H9 (cell line): ENCODE measurements at regions not wholly inside any gene's neighbourhood (a gene's known extent, or its start where the extent isn't known, plus 50 kb on each side); places are given as distances from the start of the nearest gene placed in this dataset.

Experiments
- DNase-seq: peaks from one replicate; pipeline ENCODE4 v3.0.0-alpha.2; 2017
- H2AFZ ChIP-seq: one replicate; pipeline ENCODE4 v1.6.1; 2013; ENCODE audit warnings: mild to moderate bottlenecking, low read length, control low read depth, moderate library complexity
- H2AK5ac ChIP-seq: 2 replicates; pipeline ENCODE4 v1.6.1; 2013; ENCODE audit warnings: low read length, control low read depth, mixed read lengths; ENCODE audit not compliant: insufficient read length
- H2BK120ac ChIP-seq: one replicate; pipeline ENCODE4 v1.6.1; 2013; ENCODE audit warnings: low read depth, mild to moderate bottlenecking, low read length, control low read depth, inconsistent platforms; ENCODE audit not compliant: poor library complexity, severe bottlenecking
- H2BK12ac ChIP-seq: 2 replicates; pipeline ENCODE4 v1.6.1; 2013; ENCODE audit warnings: low read length, control low read depth, mixed read lengths, low read depth; ENCODE audit not compliant: insufficient read length
- H2BK15ac ChIP-seq: 2 replicates; pipeline ENCODE4 v1.6.1; 2013; ENCODE audit warnings: low read depth, low read length, control low read depth
- H2BK20ac ChIP-seq: one replicate; pipeline ENCODE4 v1.6.1; 2013; ENCODE audit warnings: low read depth, mild to moderate bottlenecking, low read length, control low read depth, inconsistent platforms; ENCODE audit not compliant: poor library complexity, severe bottlenecking
- H2BK5ac ChIP-seq: 2 replicates; pipeline ENCODE4 v1.6.1; 2013; ENCODE audit warnings: low read length, control low read depth, mixed read lengths; ENCODE audit not compliant: insufficient read length
- H3K14ac ChIP-seq: 2 replicates; pipeline ENCODE4 v1.6.1; 2013; ENCODE audit warnings: low read length, control low read depth; ENCODE audit not compliant: insufficient read depth
- H3K18ac ChIP-seq: 2 replicates; pipeline ENCODE4 v1.6.1; 2013; ENCODE audit warnings: low read depth, mild to moderate bottlenecking, mixed read lengths, low read length, control low read depth; ENCODE audit not compliant: insufficient read length
- H3K23ac ChIP-seq: 2 replicates; pipeline ENCODE4 v1.6.1; 2013; ENCODE audit warnings: low read length, control low read depth, mixed read lengths, low read depth; ENCODE audit not compliant: insufficient read length
- H3K23me2 ChIP-seq: 2 replicates; pipeline ENCODE4 v1.6.1; 2013; ENCODE audit warnings: low read depth, mild to moderate bottlenecking, mixed read lengths, low read length, control low read depth; ENCODE audit not compliant: insufficient read length, poor library complexity, severe bottlenecking
- H3K27ac ChIP-seq: 2 replicates; pipeline ENCODE4 v1.5.1; 2013; ENCODE audit warnings: low read length, control low read depth, mixed read lengths, low read depth; ENCODE audit not compliant: insufficient read length
- H3K27me3 ChIP-seq: 2 replicates; pipeline ENCODE4 v1.6.1; 2013; ENCODE audit warnings: low read length, control low read depth, inconsistent platforms; ENCODE audit not compliant: insufficient read depth
- H3K4ac ChIP-seq: 2 replicates; pipeline ENCODE4 v1.6.1; 2013; ENCODE audit warnings: low read depth, mild to moderate bottlenecking, control low read depth, inconsistent platforms, low read length, moderate library complexity
- H3K4me1 ChIP-seq: 2 replicates; pipeline ENCODE4 v1.6.1; 2013; ENCODE audit warnings: low read length, control low read depth, inconsistent platforms; ENCODE audit not compliant: insufficient read depth
- H3K4me2 ChIP-seq: 2 replicates; pipeline ENCODE4 v1.6.1; 2013; ENCODE audit warnings: low read length, control low read depth, mixed read lengths; ENCODE audit not compliant: insufficient read length, insufficient read depth
- H3K56ac ChIP-seq: 2 replicates; pipeline ENCODE4 v1.6.1; 2013; ENCODE audit warnings: low read depth, mild to moderate bottlenecking, mixed read lengths, low read length, control low read depth; ENCODE audit not compliant: insufficient read length
- H3K79me1 ChIP-seq: 2 replicates; pipeline ENCODE4 v1.6.1; 2013; ENCODE audit warnings: low read depth, mild to moderate bottlenecking, moderate library complexity, low read length, control low read depth, inconsistent platforms; ENCODE audit not compliant: insufficient read depth, poor library complexity, severe bottlenecking
- H3K79me2 ChIP-seq: 2 replicates; pipeline ENCODE4 v1.6.1; 2013; ENCODE audit warnings: low read length, control low read depth, inconsistent platforms; ENCODE audit not compliant: insufficient read depth
- H3K9ac ChIP-seq: 2 replicates; pipeline ENCODE4 v1.6.1; 2013; ENCODE audit warnings: low read length, control low read depth, mixed read lengths; ENCODE audit not compliant: insufficient read length; ENCODE audit errors: extremely low read depth
- H3K9me3 ChIP-seq: one replicate; pipeline ENCODE4 v1.6.1; 2013; ENCODE audit warnings: low read depth, low read length, inconsistent platforms; ENCODE audit not compliant: control insufficient read depth
- H3T11ph ChIP-seq: one replicate; pipeline ENCODE4 v1.6.1; 2013; ENCODE audit warnings: mild to moderate bottlenecking, low read length, control low read depth, inconsistent platforms
- H4K20me1 ChIP-seq: one replicate; pipeline ENCODE4 v1.6.1; 2013; ENCODE audit not compliant: control insufficient read depth, insufficient read length, insufficient read depth
- H4K5ac ChIP-seq: 2 replicates; pipeline ENCODE4 v1.6.1; 2013; ENCODE audit warnings: low read depth, mild to moderate bottlenecking, mixed read lengths, low read length, control low read depth; ENCODE audit not compliant: insufficient read length
- H4K8ac ChIP-seq: replicated peaks from 2 replicates; pipeline ENCODE4 v1.6.1; 2013; ENCODE audit warnings: low read length, control low read depth, mixed read lengths, low read depth; ENCODE audit not compliant: insufficient read length
- H4K91ac ChIP-seq: 2 replicates; pipeline ENCODE4 v1.6.1; 2013; ENCODE audit warnings: low read depth, mild to moderate bottlenecking, moderate library complexity, mixed read lengths, low read length, control low read depth; ENCODE audit not compliant: insufficient read length
- H3K27ac Mint-ChIP-seq, 3 experiments: 2 replicates in 2 of 3; 3 replicates in 1 of 3; pipeline ENCODE4 v1.8.0; 2020 to 2021; ENCODE audit warnings: mixed read lengths in 3 of 3, mild to moderate bottlenecking in 1 of 3, moderate library complexity in 1 of 3
- H3K27me3 Mint-ChIP-seq: 2 replicates; pipeline ENCODE4 v1.8.0; 2021; ENCODE audit warnings: low read depth, mild to moderate bottlenecking, moderate library complexity, mixed read lengths
- H3K36me3 Mint-ChIP-seq, 3 experiments: 2 replicates in 2 of 3; 3 replicates in 1 of 3; pipeline ENCODE4 v1.8.0; 2020 to 2021; ENCODE audit warnings: low read depth in 3 of 3, mixed read lengths in 3 of 3; ENCODE audit not compliant: insufficient read depth in 1 of 3
- H3K4me1 Mint-ChIP-seq, 2 experiments: 2 replicates each; pipeline ENCODE4 v1.8.0; 2020; ENCODE audit warnings: mixed read lengths in 2 of 2
- H3K4me3 Mint-ChIP-seq, 2 experiments: 2 replicates in 1 of 2; 3 replicates in 1 of 2; pipeline ENCODE4 v1.8.0; 2020 to 2021; ENCODE audit warnings: mild to moderate bottlenecking in 2 of 2, mixed read lengths in 2 of 2, moderate library complexity in 1 of 2
- H3K9me3 Mint-ChIP-seq, 2 experiments: 2 replicates in 1 of 2; 3 replicates in 1 of 2; pipeline ENCODE4 v1.8.0; 2020; ENCODE audit warnings: mild to moderate bottlenecking in 2 of 2, mixed read lengths in 2 of 2, moderate library complexity in 1 of 2
- WGBS: extraction: QIAGEN DNeasy Blood & Tissue Kit; methylation state at CpG from one replicate; pipeline ENCODE4 v1.1.7; 2013; ENCODE audit warnings: missing lambda C conversion rate, low lambda C conversion rate, mixed read lengths; ENCODE audit not compliant: insufficient read length; ENCODE audit errors: extremely low coverage; 5-methylcytosine and 5-hydroxymethylcytosine counted together
- TF ChIP-seq, protein P1 (sequence below): fragments of 200-600 bp; sonication (generic); conservative IDR thresholded peaks from 3 replicates; pipeline ENCODE4 v1.8.0; 2021; ENCODE audit warnings: antibody characterized with exemption, mild to moderate bottlenecking

DNA sequence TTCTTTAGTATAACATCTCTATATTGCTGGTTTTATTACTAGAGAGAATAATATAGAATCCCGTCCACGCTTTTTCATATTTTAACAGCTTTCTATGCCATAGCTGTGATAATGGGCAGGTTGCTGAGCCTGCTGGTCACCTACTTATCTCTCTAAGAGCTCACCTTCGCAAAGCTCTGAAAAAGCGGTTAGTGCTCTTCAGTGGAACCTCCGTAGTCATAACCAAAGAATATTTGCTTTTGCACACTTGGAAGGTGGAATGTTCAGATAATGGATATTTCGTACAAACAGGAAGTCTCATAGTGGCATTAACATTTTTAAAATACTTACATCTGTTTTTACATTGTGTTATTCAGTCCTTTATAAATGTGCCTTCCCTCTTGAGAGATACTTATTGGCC is 388.9 kb upstream of the ANO3 start:
- Histone ChIP-seq H3K27me3 (no peaks in the 10 kb centered on the region), H4K20me1 (no peaks in the 10 kb centered on the region), H2BK120ac (no peak overlapping the region), H3K18ac (no peak overlapping the region), H3K4me1 (no peaks in the 10 kb centered on the region), H2BK15ac (no peak overlapping the region), H3K79me2 (no peaks in the 10 kb centered on the region), H2BK12ac (no peak overlapping the region), H4K91ac (no peak overlapping the region), H2BK5ac (no peak overlapping the region), H4K8ac (no peak overlapping the region), H3T11ph (no peak overlapping the region), H3K27ac (no peak overlapping the region), H3K9me3 (no peaks in the 10 kb centered on the region), H3K56ac (no peak overlapping the region), H2AFZ (no peak overlapping the region), H2BK20ac (no peak overlapping the region), H2AK5ac (no peak overlapping the region), H3K14ac (no peak overlapping the region), H3K4ac (no peak overlapping the region), H3K79me1 (no peaks in the 10 kb centered on the region), H3K23me2 (no peaks in the 10 kb centered on the region), H3K4me2 (no peak overlapping the region), H3K23ac (no peak overlapping the region), H4K5ac (no peak overlapping the region), H3K9ac (no peak overlapping the region)
- Mint-ChIP-seq H3K4me3 (no peak overlapping the region), H3K36me3 (no peaks in the 10 kb centered on the region), H3K27me3 (no peaks in the 10 kb centered on the region), H3K27ac (peak overlapping the region in 1 of 3 experiments; percentile 27; a peak in 1 of 7 replicates), H3K9me3 (no peaks in the 10 kb centered on the region), H3K4me1 (peaks cover 36 to 37% of the 10 kb centered on the region in 2 experiments)
- TF ChIP-seq, protein P1, sequence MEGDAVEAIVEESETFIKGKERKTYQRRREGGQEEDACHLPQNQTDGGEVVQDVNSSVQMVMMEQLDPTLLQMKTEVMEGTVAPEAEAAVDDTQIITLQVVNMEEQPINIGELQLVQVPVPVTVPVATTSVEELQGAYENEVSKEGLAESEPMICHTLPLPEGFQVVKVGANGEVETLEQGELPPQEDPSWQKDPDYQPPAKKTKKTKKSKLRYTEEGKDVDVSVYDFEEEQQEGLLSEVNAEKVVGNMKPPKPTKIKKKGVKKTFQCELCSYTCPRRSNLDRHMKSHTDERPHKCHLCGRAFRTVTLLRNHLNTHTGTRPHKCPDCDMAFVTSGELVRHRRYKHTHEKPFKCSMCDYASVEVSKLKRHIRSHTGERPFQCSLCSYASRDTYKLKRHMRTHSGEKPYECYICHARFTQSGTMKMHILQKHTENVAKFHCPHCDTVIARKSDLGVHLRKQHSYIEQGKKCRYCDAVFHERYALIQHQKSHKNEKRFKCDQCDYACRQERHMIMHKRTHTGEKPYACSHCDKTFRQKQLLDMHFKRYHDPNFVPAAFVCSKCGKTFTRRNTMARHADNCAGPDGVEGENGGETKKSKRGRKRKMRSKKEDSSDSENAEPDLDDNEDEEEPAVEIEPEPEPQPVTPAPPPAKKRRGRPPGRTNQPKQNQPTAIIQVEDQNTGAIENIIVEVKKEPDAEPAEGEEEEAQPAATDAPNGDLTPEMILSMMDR = no peak
- no CpG with 5 or more reads among the region's 6 CpGs for WGBS
- no peak for DNase-seq
